PC-3 (cell line): ENCODE measurements at regions not wholly inside any gene's neighbourhood (a gene's known extent, or its start where the extent isn't known, plus 50 kb on each side); places are given as distances from the start of the nearest gene placed in this dataset.

ENCODE experiments used
- ATAC-seq: fragments of 200-7000 bp; cut with Tn5 transposase; 2 replicates; pipeline ENCODE4 v1.9.1; 2020; ENCODE audit warnings: mild to moderate bottlenecking, moderate library complexity
- BruUV-seq: library from RNA; stranded (reverse); fragments of 400-500 nt; replicated peaks from 2 replicates; lab custom pipeline; 2021; lab: Mats Ljungman, UMichigan
- CTCF ChIA-PET: fragments of 300-600 bp; sonication (Branson Sonifier 250); formaldehyde crosslinking; loops from one replicate; lab custom pipeline; 2022; ENCODE audit warnings: antibody characterized with exemption; lab: Charles Lee
- POLR2A ChIA-PET: fragments of 300-600 bp; sonication (Branson Sonifier 250); formaldehyde crosslinking; loops from one replicate; lab custom pipeline; 2022; ENCODE audit warnings: antibody characterized with exemption; ENCODE audit not compliant: unreplicated experiment; lab: Charles Lee
- DNase-seq: peaks from one replicate; pipeline ENCODE4 v3.0.0-alpha.2; 2015
- H2AFZ ChIP-seq: fragments of 300-600 bp; sonication (generic); 2 replicates; pipeline ENCODE4 v1.6.0; 2016; ENCODE audit warnings: antibody characterized with exemption, low read length
- H3F3A ChIP-seq: fragments of 300-600 bp; sonication (generic); one replicate; pipeline ENCODE4 v1.6.0; 2017; ENCODE audit warnings: antibody characterized with exemption, low read length, control low read depth, mild to moderate bottlenecking; ENCODE audit not compliant: unreplicated experiment
- H3K27ac ChIP-seq: fragments of 300-600 bp; sonication (generic); 2 replicates; pipeline ENCODE4 v1.5.1; 2016; ENCODE audit warnings: mild to moderate bottlenecking, low read length
- H3K27me3 ChIP-seq: fragments of 300-600 bp; sonication (generic); 2 replicates; pipeline ENCODE4 v1.6.1; 2016; ENCODE audit warnings: low read length, mixed read lengths
- H3K36me3 ChIP-seq: fragments of 300-600 bp; sonication (generic); 2 replicates; pipeline ENCODE4 v1.6.1; 2016; ENCODE audit warnings: low read depth, mixed run types, low read length, mixed read lengths
- H3K4me1 ChIP-seq: fragments of 300-600 bp; sonication (generic); 2 replicates; pipeline ENCODE4 v1.5.1; 2016; ENCODE audit warnings: low read length; ENCODE audit not compliant: insufficient read depth
- H3K4me2 ChIP-seq: fragments of 300-600 bp; sonication (generic); 2 replicates; pipeline ENCODE4 v1.6.0; 2016; ENCODE audit warnings: low read length
- H3K4me3 ChIP-seq: fragments of 300-600 bp; sonication (generic); 2 replicates; pipeline ENCODE4 v1.5.1; 2016; ENCODE audit warnings: mild to moderate bottlenecking, low read length, mixed read lengths
- H3K79me2 ChIP-seq: fragments of 300-600 bp; sonication (generic); 2 replicates; pipeline ENCODE4 v1.6.1; 2017; ENCODE audit warnings: low read length, mixed read lengths
- H3K9ac ChIP-seq: fragments of 300-600 bp; sonication (generic); 2 replicates; pipeline ENCODE4 v1.6.0; 2016; ENCODE audit warnings: mild to moderate bottlenecking, low read length
- H3K9me2 ChIP-seq: fragments of 300-600 bp; sonication (generic); replicated peaks from 2 replicates; pipeline ENCODE4 v1.6.1; 2016; ENCODE audit warnings: mixed run types, low read length, mixed read lengths
- H3K9me3 ChIP-seq: fragments of 300-600 bp; sonication (generic); 2 replicates; pipeline ENCODE4 v1.6.1; 2016; ENCODE audit warnings: low read length, mixed read lengths
- H4K20me1 ChIP-seq: fragments of 300-600 bp; sonication (generic); 2 replicates; pipeline ENCODE4 v1.6.1; 2016; ENCODE audit warnings: low read length, mixed read lengths
- EZH2 ChIP-seq: fragments of 300-600 bp; sonication (generic); IDR thresholded peaks from one replicate; pipeline ENCODE4 v1.6.1; 2017; ENCODE audit warnings: antibody characterized with exemption, mild to moderate bottlenecking, low read length; ENCODE audit not compliant: unreplicated experiment
- EZH2phosphoT487 ChIP-seq: fragments of 300-600 bp; sonication (generic); IDR thresholded peaks from 2 replicates; pipeline ENCODE4 v1.6.1; 2018; ENCODE audit warnings: mild to moderate bottlenecking, antibody characterized with exemption, low read length, borderline replicate concordance
- intact Hi-C: fragments of 100-400 bp; cut with micrococcal nuclease; formaldehyde crosslinking; loops from 2 replicates; pipeline ENCODE4 v1.9.0; 2023
- TF ChIP-seq, protein P1 (sequence below): fragments of 300-600 bp; sonication (generic); conservative IDR thresholded peaks from 2 replicates; pipeline ENCODE4 v1.5.1; 2017; ENCODE audit warnings: antibody characterized with exemption, low read depth, mild to moderate bottlenecking, low read length

DNA sequence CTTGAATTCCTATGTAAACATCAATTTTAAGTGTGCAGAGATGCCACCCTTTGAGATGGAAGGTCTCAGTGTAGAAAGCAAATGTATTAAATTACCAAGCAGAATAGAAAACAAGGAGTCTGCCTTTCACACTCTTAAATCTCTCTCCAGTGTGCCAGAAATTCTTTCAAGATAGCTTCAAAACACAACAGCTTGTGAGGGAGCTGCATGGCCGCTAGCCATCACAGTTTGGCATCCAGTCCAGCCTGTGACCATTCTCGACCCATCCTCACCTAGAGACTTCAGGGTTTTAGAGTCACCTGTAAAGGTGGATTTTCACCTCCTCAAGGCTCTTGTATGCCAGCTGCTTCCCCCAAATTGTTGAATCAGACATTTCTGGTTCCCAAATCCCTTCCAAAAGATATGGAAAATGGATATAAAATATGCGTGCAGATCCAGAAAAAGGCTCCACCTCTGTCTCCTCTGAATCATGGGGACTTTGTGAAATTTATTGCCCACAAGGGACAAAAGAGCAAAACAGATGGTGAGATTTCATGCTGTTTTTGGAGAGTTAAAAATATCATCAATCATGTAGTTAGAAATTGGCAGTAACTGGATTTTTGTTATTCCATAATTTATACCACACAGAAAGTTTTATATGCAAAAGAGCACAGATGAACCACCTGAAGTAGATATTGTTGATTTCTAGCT, 114.2 kb upstream of the THRB start:
- Histone ChIP-seq H3K4me2 (no peak overlapping the region), H3K27me3 (no peaks in the 10 kb centered on the region), H3K4me3 (no peak overlapping the region), H3K36me3 (no peaks in the 10 kb centered on the region), H3K79me2 (no peaks in the 10 kb centered on the region), H3K9me2 (no peaks in the 10 kb centered on the region), H3K27ac (no peak overlapping the region), H4K20me1 (no peaks in the 10 kb centered on the region), H3F3A (no peaks in the 10 kb centered on the region), H3K4me1 (no peaks in the 10 kb centered on the region), H2AFZ (no peak overlapping the region), H3K9me3 (no peaks in the 10 kb centered on the region), H3K9ac (no peak overlapping the region)
- POLR2A ChIA-PET, result interaction anchor here (0.6 kb wide), 1 partner anchor 691 kb away, joined by 3 read pairs; no protein-coding TSS in a partner anchor
- intact Hi-C loops, result no loop called here
- TF ChIP-seq EZH2phosphoT487 (no peak), EZH2 (no peak)
- TF ChIP-seq, protein P1, sequence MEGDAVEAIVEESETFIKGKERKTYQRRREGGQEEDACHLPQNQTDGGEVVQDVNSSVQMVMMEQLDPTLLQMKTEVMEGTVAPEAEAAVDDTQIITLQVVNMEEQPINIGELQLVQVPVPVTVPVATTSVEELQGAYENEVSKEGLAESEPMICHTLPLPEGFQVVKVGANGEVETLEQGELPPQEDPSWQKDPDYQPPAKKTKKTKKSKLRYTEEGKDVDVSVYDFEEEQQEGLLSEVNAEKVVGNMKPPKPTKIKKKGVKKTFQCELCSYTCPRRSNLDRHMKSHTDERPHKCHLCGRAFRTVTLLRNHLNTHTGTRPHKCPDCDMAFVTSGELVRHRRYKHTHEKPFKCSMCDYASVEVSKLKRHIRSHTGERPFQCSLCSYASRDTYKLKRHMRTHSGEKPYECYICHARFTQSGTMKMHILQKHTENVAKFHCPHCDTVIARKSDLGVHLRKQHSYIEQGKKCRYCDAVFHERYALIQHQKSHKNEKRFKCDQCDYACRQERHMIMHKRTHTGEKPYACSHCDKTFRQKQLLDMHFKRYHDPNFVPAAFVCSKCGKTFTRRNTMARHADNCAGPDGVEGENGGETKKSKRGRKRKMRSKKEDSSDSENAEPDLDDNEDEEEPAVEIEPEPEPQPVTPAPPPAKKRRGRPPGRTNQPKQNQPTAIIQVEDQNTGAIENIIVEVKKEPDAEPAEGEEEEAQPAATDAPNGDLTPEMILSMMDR, result no peak
- ATAC-seq (no peak), DNase-seq (no peak)
- no TSS peak for BruUV-seq
- CTCF ChIA-PET, result no interaction called here

DNA sequence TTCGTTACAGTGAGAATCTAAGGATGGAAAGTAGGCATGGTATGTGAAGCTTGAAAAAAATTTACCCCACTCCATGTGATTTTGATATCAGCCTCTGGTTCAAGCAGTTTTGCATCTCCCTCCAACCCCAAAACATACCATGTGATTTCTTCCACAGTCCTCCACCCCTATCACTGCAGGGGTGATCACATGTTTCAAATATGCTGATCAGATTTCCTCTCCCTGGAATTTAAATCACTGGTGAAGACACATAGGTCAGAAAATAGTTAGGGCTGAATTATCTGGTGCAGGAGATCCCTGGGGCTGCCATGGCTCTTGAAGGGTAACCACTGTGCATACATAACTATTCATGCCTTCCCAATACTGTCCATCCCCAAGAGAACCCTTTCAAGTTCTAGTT, 119.7 kb upstream of the THRB start:
- CTCF ChIA-PET, result no interaction called here
- H3K9me3 ChIP-seq, result no peaks in the 10 kb centered on the region
- H4K20me1 ChIP-seq, result no peaks in the 10 kb centered on the region
- H3K9ac ChIP-seq, result no peak overlapping the region
- POLR2A ChIA-PET, result no interaction called here
- H3K79me2 ChIP-seq, result no peaks in the 10 kb centered on the region
- ATAC-seq, result no peak
- no peaks in the 10 kb centered on the region for H3K27me3 ChIP-seq
- no peak overlapping the region for H3K27ac ChIP-seq
- no peak overlapping the region for H2AFZ ChIP-seq
- intact Hi-C loops, result no loop called here
- no peaks in the 10 kb centered on the region for H3K9me2 ChIP-seq
- no peak overlapping the region for H3K4me3 ChIP-seq
- TF ChIP-seq EZH2phosphoT487 (no peak), EZH2 (no peak)
- TF ChIP-seq, protein P1, result no peak
- no peak overlapping the region for H3K4me2 ChIP-seq
- no TSS peak for BruUV-seq
- H3K4me1 ChIP-seq, result peaks cover 12% of the 10 kb centered on the region
- no peak for DNase-seq
- no peaks in the 10 kb centered on the region for H3F3A ChIP-seq
- H3K36me3 ChIP-seq, result no peaks in the 10 kb centered on the region

DNA sequence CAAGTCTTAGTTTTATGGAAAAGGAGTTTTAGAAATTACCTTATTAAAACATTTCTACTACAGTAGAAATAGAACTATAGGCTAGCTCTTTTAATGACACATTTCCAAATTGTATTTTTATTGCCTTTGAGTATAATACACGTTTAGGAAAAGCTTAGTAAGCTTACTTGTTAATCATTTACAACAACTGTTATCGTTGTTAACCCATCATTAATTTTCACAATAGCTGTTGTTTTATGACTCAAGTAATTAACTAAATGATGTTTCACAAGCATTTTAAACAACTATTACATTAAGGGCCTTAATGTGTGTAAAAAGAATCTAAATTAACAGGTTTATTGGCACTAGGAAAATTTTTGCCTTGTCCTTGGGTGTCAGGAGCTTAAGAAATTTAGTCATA, 120.5 kb upstream of the THRB start:
- TF ChIP-seq, protein P1, result no peak
- no peak for TF ChIP-seq EZH2phosphoT487
- no peak for TF ChIP-seq EZH2

More for the DNA sequence above, 120.5 kb upstream of the THRB start:
- H3K4me3 ChIP-seq, result no peak overlapping the region
- H3K4me1 ChIP-seq, result peaks cover 12% of the 10 kb centered on the region
- H3K4me2 ChIP-seq, result no peak overlapping the region
- H3K27ac ChIP-seq, result no peak overlapping the region
- no peak for DNase-seq
- H3K9ac ChIP-seq, result no peak overlapping the region
- H4K20me1 ChIP-seq, result no peaks in the 10 kb centered on the region
- ChIA-PET POLR2A (interaction anchor here (0.7 kb wide), 1 partner anchor 15 kb away, joined by 3 read pairs; no protein-coding TSS in a partner anchor), CTCF (interaction anchor here (0.6 kb wide), 1 partner anchor 270 kb away, joined by 3 read pairs; no protein-coding TSS in a partner anchor)
- H3K9me2 ChIP-seq, result no peaks in the 10 kb centered on the region
- no TSS peak for BruUV-seq
- H3K36me3 ChIP-seq, result no peaks in the 10 kb centered on the region
- no peaks in the 10 kb centered on the region for H3K9me3 ChIP-seq
- no peaks in the 10 kb centered on the region for H3F3A ChIP-seq
- no peaks in the 10 kb centered on the region for H3K27me3 ChIP-seq
- ATAC-seq, result no peak
- no peak overlapping the region for H2AFZ ChIP-seq
- no peaks in the 10 kb centered on the region for H3K79me2 ChIP-seq
- intact Hi-C loops, result no loop called here
